Esophagus (tissue), 2 donors: ENCODE measurements at regions not wholly inside any gene's neighbourhood (a gene's known extent, or its start where the extent isn't known, plus 50 kb on each side); places are given as distances from the start of the nearest gene placed in this dataset.

Experiments used
- H3K27ac ChIP-seq, 2 donors: one replicate each; pipeline ENCODE4 v1.5.1; 2013; ENCODE audit warnings: low read depth in 2 of 2, mild to moderate bottlenecking in 2 of 2, inconsistent platforms in 1 of 2, low read length in 1 of 2, moderate library complexity in 1 of 2
- H3K27me3 ChIP-seq, 2 donors: one replicate each; pipeline ENCODE4 v1.6.1; 2013; ENCODE audit warnings: low read length in 2 of 2, control low read depth in 1 of 2, mild to moderate bottlenecking in 1 of 2; ENCODE audit not compliant: insufficient read depth in 2 of 2, control insufficient read depth in 1 of 2
- H3K36me3 ChIP-seq, 2 donors: one replicate each; pipeline ENCODE4 v1.6.1; 2013; ENCODE audit warnings: low read length in 1 of 2; ENCODE audit not compliant: control insufficient read depth in 2 of 2, insufficient read depth in 2 of 2
- H3K4me1 ChIP-seq, 2 donors: one replicate each; pipeline ENCODE4 v1.6.1; 2013; ENCODE audit warnings: low read length in 1 of 2; ENCODE audit not compliant: control insufficient read depth in 2 of 2, insufficient read depth in 2 of 2
- H3K4me3 ChIP-seq, 2 donors: one replicate each; pipeline ENCODE4 v1.5.1; 2013; ENCODE audit warnings: low read length in 2 of 2, mild to moderate bottlenecking in 2 of 2, low read depth in 1 of 2, moderate library complexity in 1 of 2
- H3K9me3 ChIP-seq, 2 donors: one replicate each; pipeline ENCODE4 v1.6.1; 2013; ENCODE audit warnings: mild to moderate bottlenecking in 2 of 2, low read depth in 1 of 2, low read length in 1 of 2, moderate library complexity in 1 of 2; ENCODE audit not compliant: control insufficient read depth in 2 of 2, insufficient read depth in 1 of 2
- WGBS, 2 donors: extraction: QIAGEN DNeasy Blood & Tissue Kit; methylation state at CpG; one replicate each; pipeline ENCODE4 v1.1.7; 2013; 5-methylcytosine and 5-hydroxymethylcytosine counted together
- donor health status: healthy with polysubstance abuse.
- donor health status: Bipolar disorder and iron deficiency.

DNA sequence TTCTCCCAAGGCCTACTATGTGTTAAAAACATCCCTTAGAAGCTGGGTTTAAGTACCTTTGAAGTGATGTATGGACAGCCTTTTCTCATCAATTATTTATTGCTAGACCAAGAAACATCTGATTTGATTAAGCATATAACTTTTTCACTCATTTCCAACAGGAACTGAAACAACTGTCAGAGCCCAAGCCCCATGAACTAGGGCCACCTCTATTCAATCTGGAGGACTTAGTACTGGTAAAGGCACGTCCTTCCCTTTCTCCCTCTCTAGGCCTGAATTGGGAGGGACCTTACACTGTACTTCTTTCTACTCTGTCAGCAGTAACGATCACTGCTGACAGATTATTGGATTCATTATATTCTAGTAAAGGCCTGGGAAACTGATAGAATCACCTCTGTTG, 612.0 kb upstream of the CDH8 start:
- H3K27me3 ChIP-seq = no peaks in the 10 kb centered on the region
- H3K9me3 ChIP-seq = peaks cover 6 to 7% of the 10 kb centered on the region in 2 donors
- H3K4me3 ChIP-seq = no peak overlapping the region
- no peak overlapping the region for H3K27ac ChIP-seq
- H3K36me3 ChIP-seq = no peaks in the 10 kb centered on the region
- WGBS, 2 donors = 68 to 69% methylated on average over 2 of the region's 2 CpGs
- H3K4me1 ChIP-seq = no peaks in the 10 kb centered on the region

DNA sequence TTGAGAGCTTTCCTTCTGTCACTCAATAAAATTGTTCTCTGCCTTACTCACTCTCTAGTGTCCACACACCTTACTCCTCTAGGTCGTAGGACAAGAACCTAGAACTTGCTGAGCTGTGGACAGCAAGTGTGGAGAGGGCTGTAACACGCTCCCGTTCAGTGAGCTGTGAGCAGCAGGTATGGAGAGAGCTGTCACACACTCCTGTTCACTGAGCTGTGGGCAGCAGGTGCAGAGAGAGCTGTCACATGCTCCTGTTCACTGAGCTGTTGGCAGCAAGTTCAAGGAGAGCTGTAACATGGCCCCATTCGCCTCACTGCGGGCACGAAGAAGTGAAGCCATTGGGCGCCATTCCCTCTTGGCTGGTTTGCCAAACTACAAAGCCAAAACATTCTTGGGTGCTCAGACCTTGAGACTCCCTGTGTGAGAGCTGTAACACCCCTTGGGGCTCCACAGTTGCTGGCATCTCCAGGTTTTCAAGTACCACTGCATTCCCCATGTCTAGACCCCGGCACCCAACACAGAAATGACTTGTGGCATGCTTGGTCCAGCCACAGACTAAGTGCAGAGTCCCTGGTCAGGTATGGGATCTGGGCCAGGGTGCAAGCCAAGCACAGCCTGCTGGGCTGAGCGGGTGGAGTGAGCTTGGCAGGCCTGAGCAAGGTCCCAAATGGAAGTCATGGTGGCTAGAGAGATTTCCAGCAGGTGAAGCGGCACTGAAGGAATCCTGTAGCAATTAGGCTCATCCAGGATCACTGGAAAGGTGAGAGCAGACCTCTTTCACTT, 608.0 kb upstream of the CDH8 start:
- 83 to 85% methylated on average over 10 of the region's 10 CpGs for WGBS, 2 donors
- Histone ChIP-seq H3K27me3 (no peaks in the 10 kb centered on the region), H3K9me3 (peaks cover 6 to 7% of the 10 kb centered on the region in 2 donors), H3K36me3 (no peaks in the 10 kb centered on the region), H3K4me3 (no peak overlapping the region), H3K4me1 (no peaks in the 10 kb centered on the region), H3K27ac (no peak overlapping the region)

- H3K4me3 ChIP-seq = no peak overlapping the region
- H3K4me1 ChIP-seq = no peaks in the 10 kb centered on the region
- 52 to 58% methylated on average over 2 of the region's 2 CpGs for WGBS, 2 donors
- H3K9me3 ChIP-seq = peaks cover 6 to 7% of the 10 kb centered on the region in 2 donors
- no peaks in the 10 kb centered on the region for H3K36me3 ChIP-seq
- no peaks in the 10 kb centered on the region for H3K27me3 ChIP-seq
- H3K27ac ChIP-seq = no peak overlapping the region
These were observed 606.4 kb upstream of the CDH8 start for GRCh38 chr16:62642677-62643076.

DNA sequence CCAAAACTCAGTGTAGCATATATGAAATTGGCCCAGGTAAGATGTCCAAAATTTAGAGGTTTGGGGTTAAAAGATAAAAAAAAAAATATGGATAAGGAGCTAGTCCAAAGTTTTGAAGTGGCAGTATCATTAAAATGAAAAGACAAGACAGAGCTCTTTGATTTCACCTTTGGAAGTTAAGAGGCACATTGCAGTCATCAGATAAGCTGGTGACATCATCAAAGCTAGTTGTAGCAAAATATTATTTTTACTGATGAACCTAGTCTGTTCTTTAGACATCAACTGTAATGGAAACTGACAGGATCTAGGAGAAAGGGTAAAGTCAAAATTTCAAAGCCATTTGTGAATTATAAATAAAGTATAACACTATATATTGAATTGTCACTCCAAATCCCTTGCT, 603.7 kb upstream of the CDH8 start:
- no peak overlapping the region for H3K4me3 ChIP-seq
- no peak overlapping the region for H3K27ac ChIP-seq
- no peaks in the 10 kb centered on the region for H3K4me1 ChIP-seq
- peaks cover 6 to 7% of the 10 kb centered on the region in 2 donors for H3K9me3 ChIP-seq
- H3K27me3 ChIP-seq = no peaks in the 10 kb centered on the region
- H3K36me3 ChIP-seq = no peaks in the 10 kb centered on the region

DNA sequence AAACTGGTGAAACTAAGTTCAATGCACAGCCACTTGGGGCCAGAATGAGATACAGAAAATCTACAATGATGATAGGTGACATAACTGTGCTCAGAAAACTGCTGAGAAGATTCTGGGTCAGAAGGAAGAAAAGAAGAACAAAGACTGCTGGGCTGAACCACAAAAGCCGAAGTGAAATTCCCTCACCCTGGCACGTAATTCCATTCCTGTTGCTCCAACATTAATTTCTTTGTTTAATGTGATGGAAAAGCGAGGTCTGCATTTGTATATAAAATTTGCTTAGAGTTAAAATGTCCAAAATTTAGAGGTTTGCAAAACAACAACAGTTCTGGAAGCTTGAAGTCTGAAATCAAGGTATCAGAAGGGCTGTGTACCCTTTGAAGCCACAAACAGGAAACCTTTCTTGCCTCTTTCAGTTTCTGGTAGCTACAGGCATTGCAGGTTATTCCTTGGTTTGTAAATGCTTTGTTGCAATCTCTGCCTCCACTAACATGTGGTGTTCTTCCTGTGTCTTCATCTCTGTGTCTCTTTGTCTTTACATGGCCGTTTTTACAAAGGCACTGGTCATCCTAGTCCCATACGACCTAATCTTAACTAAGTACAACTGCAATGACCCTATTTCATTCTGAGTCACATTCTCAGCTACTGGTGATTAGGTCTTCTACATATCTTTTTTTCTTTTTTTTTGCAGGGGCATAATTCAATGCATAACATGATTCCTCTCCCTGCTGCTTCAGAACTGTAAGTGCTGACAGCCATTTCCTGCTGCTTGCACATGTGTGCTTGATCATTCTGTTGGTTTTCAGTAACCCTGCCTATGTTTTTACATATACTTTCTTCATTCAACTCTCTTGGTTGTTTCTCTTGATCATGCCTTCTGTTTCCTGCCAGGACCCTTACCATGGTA, 603.0 kb upstream of the CDH8 start:
- peaks cover 3 to 4% of the 10 kb centered on the region in 2 donors for H3K9me3 ChIP-seq
- no peaks in the 10 kb centered on the region for H3K27me3 ChIP-seq
- H3K27ac ChIP-seq = no peak overlapping the region
- no peak overlapping the region for H3K4me3 ChIP-seq
- WGBS, 2 donors = 55 to 59% methylated on average over 5 of the region's 5 CpGs
- no peaks in the 10 kb centered on the region for H3K36me3 ChIP-seq
- H3K4me1 ChIP-seq = no peaks in the 10 kb centered on the region

DNA sequence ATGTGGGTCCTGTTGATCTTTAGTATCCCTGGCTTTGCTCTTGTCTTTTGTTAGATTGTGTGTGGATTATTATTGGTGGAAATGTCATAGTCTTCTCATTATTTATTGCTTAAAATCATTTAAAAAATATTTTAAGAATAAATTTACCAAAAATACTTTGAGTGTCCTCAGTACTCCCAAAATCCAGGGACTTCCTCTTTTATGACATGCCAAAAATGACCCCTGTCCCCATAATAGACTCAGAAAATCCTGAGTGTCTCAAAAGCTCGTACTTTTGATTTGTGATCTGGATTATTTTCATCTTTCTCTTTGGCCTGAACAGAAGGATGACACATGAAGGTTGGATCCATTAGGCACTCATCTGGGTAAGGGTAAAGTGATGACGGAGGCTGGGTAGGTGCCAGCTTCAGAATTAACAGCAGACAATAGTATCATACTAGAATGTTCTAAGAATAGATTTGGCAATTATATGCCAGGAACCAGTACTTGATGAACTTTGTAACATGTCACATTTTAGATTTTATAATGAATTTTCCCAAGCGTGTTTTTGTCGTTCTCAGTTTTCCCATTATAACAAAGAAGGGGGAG, 602.2 kb upstream of the CDH8 start:
- Histone ChIP-seq H3K27ac (no peak overlapping the region), H3K4me1 (no peaks in the 10 kb centered on the region), H3K4me3 (no peak overlapping the region), H3K9me3 (no peaks in the 10 kb centered on the region), H3K27me3 (no peaks in the 10 kb centered on the region), H3K36me3 (no peaks in the 10 kb centered on the region)
- WGBS, 2 donors = 50 to 51% methylated on average over 4 of the region's 4 CpGs

- H3K9me3 ChIP-seq = no peaks in the 10 kb centered on the region
- no peaks in the 10 kb centered on the region for H3K27me3 ChIP-seq
- no peaks in the 10 kb centered on the region for H3K36me3 ChIP-seq
- H3K4me3 ChIP-seq = no peak overlapping the region
- WGBS, 2 donors = 13 to 22% methylated on average over 2 of the region's 2 CpGs
- no peaks in the 10 kb centered on the region for H3K4me1 ChIP-seq
- no peak overlapping the region for H3K27ac ChIP-seq
These were observed 589.1 kb upstream of the CDH8 start for GRCh38 chr16:62625326-62625725.

GRCh38 chr16:62620275-62620674, 584.0 kb upstream of the CDH8 start:
- Histone ChIP-seq H3K4me3 (no peak overlapping the region), H3K36me3 (no peaks in the 10 kb centered on the region), H3K4me1 (no peaks in the 10 kb centered on the region), H3K27me3 (no peaks in the 10 kb centered on the region), H3K9me3 (peaks cover 0 to 5% of the 10 kb centered on the region in 2 donors), H3K27ac (no peak overlapping the region)

DNA sequence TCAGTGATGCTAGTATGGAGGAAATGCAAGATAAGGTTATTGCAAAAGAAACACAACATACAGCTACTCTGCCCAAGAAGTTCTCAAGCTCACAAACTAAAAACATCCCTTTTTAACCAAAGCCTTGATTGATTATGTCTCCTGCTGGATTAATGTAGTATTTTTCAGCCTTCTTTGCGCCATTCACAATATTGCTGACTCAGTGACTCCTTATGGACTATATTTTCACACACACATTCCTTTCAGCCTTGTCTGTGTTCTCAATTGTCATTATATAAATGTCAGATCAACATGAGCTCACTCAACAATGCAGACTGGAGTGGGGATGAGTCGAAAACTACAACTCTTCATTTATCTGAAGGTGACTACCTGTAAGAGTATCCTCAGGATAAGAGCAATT, 579.3 kb upstream of the CDH8 start:
- Histone ChIP-seq H3K4me1 (no peaks in the 10 kb centered on the region), H3K36me3 (no peaks in the 10 kb centered on the region), H3K27ac (no peak overlapping the region), H3K27me3 (no peaks in the 10 kb centered on the region), H3K4me3 (no peak overlapping the region), H3K9me3 (peaks cover 0 to 5% of the 10 kb centered on the region in 2 donors)
- WGBS, 2 donors = 45 to 59% methylated on average over 2 of the region's 2 CpGs
